H1 (cell line): ENCODE measurements at regions not wholly inside any gene's neighbourhood (a gene's known extent, or its start where the extent isn't known, plus 50 kb on each side); places are given as distances from the start of the nearest gene placed in this dataset.

Experiments used
- BACH1 ChIP-seq: IDR thresholded peaks from 2 replicates; pipeline ENCODE4 v1.6.1; 2012; ENCODE audit warnings: low read length, improper control_type of control experiment
- CBX5 ChIP-seq: fragments of 300-800, 300-1000 bp; sonication (generic); IDR thresholded peaks from 2 replicates; pipeline ENCODE4 v1.7.1; 2016; ENCODE audit warnings: antibody characterized with exemption, low read length, low read depth
- CHD1 ChIP-seq: IDR thresholded peaks from 2 replicates; pipeline ENCODE4 v1.6.1; 2012; ENCODE audit warnings: low read depth, low read length, improper control_type of control experiment
- EP300 ChIP-seq, 2 experiments: IDR thresholded peaks; 1 replicate in 1 of 2; 2 replicates in 1 of 2; pipeline ENCODE4 v1.6.1; 2011 to 2012; ENCODE audit warnings: low read depth in 2 of 2, low read length in 2 of 2, mild to moderate bottlenecking in 2 of 2, borderline replicate concordance in 1 of 2, inconsistent platforms in 1 of 2, moderate library complexity in 1 of 2
- EZH2 ChIP-seq: fragments of 200-600 bp; sonication (generic); IDR thresholded peaks from 2 replicates; pipeline ENCODE4 v1.7.1; 2012; ENCODE audit warnings: low read depth, mild to moderate bottlenecking, moderate library complexity, low read length, inconsistent platforms; ENCODE audit not compliant: severe bottlenecking
- FOSL1 ChIP-seq: IDR thresholded peaks from 2 replicates; pipeline ENCODE4 v1.6.1; 2011; ENCODE audit warnings: mild to moderate bottlenecking, low read depth, low read length, moderate library complexity; ENCODE audit not compliant: insufficient read depth
- MAX ChIP-seq: IDR thresholded peaks from 2 replicates; pipeline ENCODE4 v1.6.1; 2012; ENCODE audit warnings: inconsistent platforms
- POLR2A ChIP-seq, 2 experiments: IDR thresholded peaks; 1 replicate in 1 of 2; 2 replicates in 1 of 2; pipeline ENCODE4 v1.6.1; 2011; ENCODE audit warnings: low read depth in 2 of 2, low read length in 2 of 2, mild to moderate bottlenecking in 2 of 2; ENCODE audit errors: control extremely low read depth in 1 of 2
- POLR2AphosphoS5 ChIP-seq: IDR thresholded peaks from 2 replicates; pipeline ENCODE4 v1.6.1; 2011; ENCODE audit warnings: low read depth, low read length
- SP1 ChIP-seq: IDR thresholded peaks from 2 replicates; pipeline ENCODE4 v1.6.1; 2011; ENCODE audit warnings: low read depth, low read length
- TAF1 ChIP-seq: IDR thresholded peaks from 2 replicates; pipeline ENCODE4 v1.6.1; 2011; ENCODE audit warnings: mild to moderate bottlenecking, low read depth, low read length
- TF ChIP-seq, protein P1 (sequence below), 3 experiments: IDR thresholded peaks; 1 replicate in 2 of 3; 2 replicates in 1 of 3; pipeline versions ENCODE4 v1.5.1 to v1.6.1; 2011; ENCODE audit warnings: low read length in 3 of 3, mild to moderate bottlenecking in 3 of 3, inconsistent platforms in 2 of 3, low read depth in 1 of 3, moderate library complexity in 1 of 3; ENCODE audit not compliant: insufficient read depth in 1 of 3; ENCODE audit errors: control extremely low read depth in 1 of 3
- TF ChIP-seq, protein P2 (sequence below): IDR thresholded peaks from 2 replicates; pipeline ENCODE4 v1.6.1; 2012; ENCODE audit warnings: low read length, inconsistent platforms

- TF ChIP-seq MAX (no peak), FOSL1 (no peak), SP1 (no peak), POLR2AphosphoS5 (no peak), POLR2A (IDR thresholded peaks at IDR 0.05; ENCODE audit: control extremely low read depth in 1 of 2, low read depth in 2 of 2, low read length in 2 of 2) (no peak), TAF1 (no peak), EZH2 (no peak), BACH1 (no peak), CBX5 (no peak), CHD1 (no peak), EP300 (IDR thresholded peaks at IDR 0.05; ENCODE audit: borderline replicate concordance in 1 of 2, low read depth in 2 of 2, low read length in 2 of 2) (no peak)
- TF ChIP-seq, protein P1, sequence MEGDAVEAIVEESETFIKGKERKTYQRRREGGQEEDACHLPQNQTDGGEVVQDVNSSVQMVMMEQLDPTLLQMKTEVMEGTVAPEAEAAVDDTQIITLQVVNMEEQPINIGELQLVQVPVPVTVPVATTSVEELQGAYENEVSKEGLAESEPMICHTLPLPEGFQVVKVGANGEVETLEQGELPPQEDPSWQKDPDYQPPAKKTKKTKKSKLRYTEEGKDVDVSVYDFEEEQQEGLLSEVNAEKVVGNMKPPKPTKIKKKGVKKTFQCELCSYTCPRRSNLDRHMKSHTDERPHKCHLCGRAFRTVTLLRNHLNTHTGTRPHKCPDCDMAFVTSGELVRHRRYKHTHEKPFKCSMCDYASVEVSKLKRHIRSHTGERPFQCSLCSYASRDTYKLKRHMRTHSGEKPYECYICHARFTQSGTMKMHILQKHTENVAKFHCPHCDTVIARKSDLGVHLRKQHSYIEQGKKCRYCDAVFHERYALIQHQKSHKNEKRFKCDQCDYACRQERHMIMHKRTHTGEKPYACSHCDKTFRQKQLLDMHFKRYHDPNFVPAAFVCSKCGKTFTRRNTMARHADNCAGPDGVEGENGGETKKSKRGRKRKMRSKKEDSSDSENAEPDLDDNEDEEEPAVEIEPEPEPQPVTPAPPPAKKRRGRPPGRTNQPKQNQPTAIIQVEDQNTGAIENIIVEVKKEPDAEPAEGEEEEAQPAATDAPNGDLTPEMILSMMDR (IDR thresholded peaks at IDR 0.05; ENCODE audit: control extremely low read depth in 1 of 3, insufficient read depth in 1 of 3, low read depth in 1 of 3, low read length in 3 of 3): no peak
- TF ChIP-seq, protein P2, sequence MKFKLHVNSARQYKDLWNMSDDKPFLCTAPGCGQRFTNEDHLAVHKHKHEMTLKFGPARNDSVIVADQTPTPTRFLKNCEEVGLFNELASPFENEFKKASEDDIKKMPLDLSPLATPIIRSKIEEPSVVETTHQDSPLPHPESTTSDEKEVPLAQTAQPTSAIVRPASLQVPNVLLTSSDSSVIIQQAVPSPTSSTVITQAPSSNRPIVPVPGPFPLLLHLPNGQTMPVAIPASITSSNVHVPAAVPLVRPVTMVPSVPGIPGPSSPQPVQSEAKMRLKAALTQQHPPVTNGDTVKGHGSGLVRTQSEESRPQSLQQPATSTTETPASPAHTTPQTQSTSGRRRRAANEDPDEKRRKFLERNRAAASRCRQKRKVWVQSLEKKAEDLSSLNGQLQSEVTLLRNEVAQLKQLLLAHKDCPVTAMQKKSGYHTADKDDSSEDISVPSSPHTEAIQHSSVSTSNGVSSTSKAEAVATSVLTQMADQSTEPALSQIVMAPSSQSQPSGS: no peak
These were observed 147.2 kb upstream of the DIPK2B start for GRCh38 chrX:45347877-45348276.
